GM19328 (cell line): ENCODE measurements at regions not wholly inside any gene's neighbourhood (a gene's known extent, or its start where the extent isn't known, plus 50 kb on each side); places are given as distances from the start of the nearest gene placed in this dataset.
"Not testable (repeated sequence)": the region's sequence is repeated elsewhere in the genome, so short reads cannot be mapped to it uniquely, and the experiment has no call there.

ENCODE experiments used
- ATAC-seq: cut with Tn5 transposase; IDR thresholded peaks from one replicate; pipeline ENCODE4 v1.9.1; 2021; ENCODE audit warnings: mild to moderate bottlenecking, moderate library complexity; ENCODE audit not compliant: unreplicated experiment

DNA sequence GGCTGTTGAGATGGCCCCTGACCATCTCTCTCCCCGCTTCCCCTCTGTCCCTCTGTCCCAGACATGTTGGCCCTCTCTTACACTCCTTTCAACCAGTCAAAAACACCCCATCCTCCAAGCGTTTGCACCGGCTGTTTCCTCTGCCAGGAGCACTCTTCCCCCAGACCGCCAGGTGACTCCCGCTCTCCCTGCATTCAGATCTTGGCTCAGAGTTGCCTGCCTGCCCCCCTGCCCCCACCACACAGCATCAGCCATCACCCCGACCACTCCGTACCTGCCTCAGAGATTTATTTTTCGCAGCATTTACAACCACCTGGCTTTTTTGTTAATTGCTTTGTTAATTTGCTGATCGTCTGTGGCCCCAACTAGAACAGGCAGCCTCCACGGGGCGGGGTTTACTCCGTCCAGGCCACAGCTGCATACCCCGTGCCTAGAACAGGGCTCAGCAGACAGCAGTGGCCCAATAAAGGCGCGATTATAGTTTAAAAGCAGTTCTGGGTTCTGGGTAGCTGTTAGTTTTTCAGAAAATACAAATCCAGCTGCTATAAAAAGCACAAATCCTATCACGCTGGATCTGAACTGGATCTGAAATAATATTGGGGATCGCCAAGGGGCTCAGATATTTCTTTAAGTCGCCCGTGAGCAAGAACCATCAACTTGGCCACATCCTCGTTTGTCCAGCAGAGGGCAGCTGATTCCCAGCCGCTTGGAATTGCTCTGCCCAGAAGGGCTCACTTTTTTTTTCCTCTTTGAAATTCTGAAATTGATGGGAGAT lies 173.6 kb downstream of the IRF8 start:
- no peak for ATAC-seq

- ATAC-seq = no peak
Measured at GRCh38 chr16:86073103-86073625, 174.2 kb downstream of the IRF8 start.

DNA sequence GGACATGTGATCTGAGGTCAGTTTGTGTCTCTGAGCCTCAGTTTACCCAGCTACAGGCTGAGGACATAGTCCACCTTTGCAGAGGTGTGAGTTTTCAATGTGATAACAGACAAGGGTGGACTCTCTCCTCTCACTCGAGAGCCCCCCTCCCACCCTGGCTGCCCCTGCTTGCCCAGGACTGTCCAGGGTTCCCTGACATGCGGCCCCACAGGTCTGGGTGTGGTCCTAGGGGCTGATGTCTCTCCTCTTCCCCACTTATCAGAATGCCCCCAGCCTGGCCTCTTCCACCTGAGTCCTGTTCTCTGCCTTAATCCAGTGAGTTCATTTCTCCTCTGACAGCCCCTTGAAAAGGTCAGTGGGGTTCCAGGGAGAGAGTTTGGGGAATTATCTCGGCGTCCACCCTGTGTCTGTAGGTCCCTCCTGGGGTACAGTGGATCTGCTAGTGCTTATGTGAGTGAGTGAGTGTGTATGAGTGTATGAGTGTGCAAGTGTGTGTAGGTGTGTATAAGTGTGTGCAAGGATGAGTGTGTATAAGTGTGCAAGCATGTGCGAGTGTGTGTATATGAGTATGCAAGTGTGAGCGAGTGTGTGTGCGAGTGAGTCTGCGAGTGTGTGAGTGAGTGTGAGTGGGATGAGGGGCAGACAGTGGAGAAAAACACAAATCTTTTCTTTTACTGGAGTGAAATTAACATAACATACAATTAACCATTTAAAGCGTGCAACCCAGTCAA lies 175.0 kb downstream of the IRF8 start:
- no peak for ATAC-seq

- ATAC-seq = no peak
Measured at GRCh38 chr16:86074651-86075487, 175.9 kb downstream of the IRF8 start.

DNA sequence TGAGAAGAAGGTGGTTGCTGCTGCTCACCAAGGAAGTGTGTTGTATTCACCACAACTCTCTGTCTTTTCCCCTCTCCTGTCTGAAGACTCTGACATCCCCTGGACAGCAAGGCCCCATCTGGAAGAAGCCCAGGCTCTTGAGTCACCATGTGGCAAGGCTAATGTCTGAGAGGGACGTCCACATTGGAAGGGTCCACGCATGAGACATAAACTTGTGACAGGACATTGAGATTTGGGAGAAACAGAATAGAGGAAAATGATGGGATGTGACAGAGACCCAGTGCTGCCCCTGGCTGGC lies 176.5 kb downstream of the IRF8 start:
- ATAC-seq = no peak

DNA sequence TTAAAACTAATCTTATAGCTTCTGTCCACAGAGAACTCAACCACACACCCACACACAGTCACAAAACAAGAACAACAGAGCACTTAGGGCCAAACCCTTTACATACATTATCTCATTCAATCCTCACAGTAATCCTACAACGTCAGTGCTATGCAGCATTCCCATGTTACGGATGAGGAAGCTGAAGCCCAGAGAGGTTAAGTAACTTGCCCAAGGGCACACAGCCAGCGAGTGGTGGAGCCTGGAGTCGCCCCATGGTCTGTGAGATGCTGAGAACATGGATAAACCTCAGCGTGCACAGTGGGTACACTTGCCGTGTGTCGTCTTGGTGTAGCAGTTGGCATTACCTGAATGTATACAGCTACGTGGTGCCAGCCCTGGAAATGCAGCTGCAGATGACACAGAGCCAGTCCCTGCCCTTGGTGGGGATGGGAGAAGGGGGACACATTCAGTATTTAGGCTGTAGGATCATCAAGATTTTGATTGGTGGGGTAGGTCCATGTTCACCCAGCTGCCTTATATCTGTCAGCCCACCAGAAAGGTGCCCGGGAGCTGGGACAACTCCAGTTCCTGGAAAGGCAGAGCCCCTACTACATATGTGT lies 177.0 kb downstream of the IRF8 start:
- no peak for ATAC-seq

DNA sequence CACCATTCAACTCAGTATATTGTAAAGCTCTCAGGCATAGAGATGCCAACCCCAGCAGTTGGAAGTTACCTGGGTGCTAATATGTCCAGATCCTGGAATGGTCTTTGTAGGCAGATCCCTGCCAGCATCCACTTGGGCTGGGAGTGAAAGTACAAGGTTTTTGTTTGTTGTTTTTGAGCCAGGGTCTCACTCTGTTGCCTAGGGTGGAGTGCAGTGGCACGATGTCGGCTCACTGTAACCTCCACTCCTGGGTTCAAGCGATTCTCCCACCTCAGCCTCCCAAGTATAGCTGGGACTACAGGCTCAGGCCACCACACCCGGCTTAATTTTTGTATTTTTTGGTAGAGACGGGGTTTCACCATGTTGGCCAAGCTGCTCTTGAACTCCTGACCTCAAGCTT lies 177.6 kb downstream of the IRF8 start:
- ATAC-seq = no peak

DNA sequence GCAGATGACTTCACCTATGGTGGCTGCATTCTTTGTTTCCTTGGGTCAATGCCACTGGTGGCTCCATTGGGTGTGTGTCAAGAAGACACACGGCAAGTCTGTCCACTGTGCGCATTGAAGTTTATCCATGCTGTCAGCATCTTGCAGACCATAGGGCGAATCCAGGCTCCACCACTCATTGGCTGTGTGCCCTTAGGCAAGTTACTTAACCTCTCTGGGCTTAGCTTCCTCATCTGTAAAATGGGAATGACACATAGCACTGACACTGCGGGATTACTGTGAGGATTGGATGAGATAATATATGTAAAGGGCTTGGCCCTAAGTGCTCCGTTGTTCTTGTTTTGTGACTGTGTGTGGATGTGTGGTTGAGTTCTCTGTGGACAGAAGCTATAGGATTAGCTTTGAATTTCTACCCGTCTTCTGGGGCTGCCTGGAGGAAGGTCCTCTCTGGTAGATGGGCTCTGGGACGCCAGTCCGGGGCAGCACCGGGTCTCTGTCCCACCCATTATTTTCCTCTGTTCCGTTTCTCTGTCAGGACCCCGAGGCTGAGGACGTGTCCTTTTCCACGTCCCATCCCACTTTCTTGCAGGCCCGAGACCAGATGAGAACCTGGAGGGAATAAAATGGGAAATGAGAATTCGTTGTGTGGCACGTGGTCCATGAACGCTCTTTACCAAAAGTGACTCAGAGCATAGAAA lies 178.4 kb downstream of the IRF8 start:
- no peak for ATAC-seq

DNA sequence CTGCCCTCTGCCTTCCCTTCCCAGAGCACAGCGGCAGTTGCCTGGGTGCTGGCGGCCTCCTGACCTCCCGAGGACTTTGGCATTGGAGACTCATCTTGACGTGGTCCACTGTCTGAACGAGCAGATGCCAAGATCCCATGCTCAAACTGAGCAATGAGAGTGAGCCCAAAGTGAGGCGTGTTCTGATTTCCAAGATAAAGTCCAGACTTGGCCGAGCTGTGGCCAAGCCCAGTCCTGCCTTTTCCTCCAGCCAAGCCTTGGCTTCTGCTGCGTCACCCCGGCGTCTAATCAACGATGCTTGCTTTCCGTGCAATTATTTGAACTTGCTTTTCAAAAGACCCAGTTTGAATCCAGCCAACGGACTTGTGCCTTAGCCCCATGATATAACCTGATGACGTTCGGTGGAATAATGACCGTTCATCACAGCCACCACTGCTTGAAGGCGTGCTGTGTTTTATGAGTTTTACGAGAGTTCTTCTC lies 179.2 kb downstream of the IRF8 start:
- ATAC-seq = no peak

DNA sequence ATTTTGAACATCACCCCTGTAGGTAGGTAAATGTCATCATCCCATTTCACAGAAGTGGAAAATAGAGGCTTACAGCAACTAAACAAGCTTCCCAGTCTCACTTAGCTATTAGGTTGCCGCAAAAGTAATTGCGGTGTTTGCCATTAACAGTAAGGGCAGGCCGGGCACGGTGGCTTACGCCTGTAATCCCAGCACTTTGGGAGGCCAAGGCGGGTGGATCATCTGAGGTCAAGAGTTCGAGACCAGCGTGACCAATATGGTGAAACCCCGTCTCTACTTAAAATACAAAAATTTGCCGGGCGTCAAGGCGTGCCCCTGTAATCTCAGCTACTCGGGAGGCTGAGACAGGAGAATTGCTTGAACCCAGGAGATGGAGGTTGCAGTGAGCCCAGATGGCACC lies 179.7 kb downstream of the IRF8 start:
- not testable (repeated sequence) for ATAC-seq

GRCh38 chr16:86079255-86079885 lies 180.4 kb downstream of the IRF8 start:
- no peak for ATAC-seq

DNA sequence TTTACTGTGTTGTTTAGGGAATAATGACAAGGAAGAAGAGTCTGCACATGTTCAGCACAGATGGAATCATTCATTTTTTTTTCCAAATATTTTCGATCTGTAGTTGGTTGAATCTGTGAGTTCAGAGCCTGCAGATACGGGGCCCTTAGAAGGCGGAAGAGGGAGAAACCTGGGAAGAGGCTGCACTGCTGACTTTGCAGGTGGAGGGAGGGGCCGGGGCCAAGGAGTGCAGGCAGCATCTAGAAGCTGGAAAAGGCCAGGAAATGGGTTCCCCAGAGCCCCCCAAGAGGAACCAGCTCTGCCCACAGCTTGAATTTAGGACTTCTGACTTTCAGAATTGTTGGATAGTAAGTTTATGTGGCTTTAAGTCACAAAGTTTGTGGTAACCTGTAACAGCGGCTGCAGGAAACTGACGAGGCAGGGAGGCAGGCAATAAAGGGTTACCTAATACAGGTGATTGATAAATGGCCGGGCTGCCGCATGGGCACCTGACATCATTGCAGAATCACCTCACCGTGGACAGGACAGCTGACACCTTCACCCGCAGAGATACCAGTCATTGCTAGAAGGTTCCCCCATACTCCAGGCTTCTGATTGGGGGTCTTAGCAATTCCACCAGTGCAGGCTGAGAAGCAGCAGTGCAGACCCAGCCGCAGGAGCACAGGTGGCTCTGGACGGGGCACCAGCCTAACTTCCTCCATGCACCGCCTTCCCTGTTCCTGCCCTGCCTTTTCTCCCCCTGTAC lies 181.3 kb downstream of the IRF8 start:
- no peak for ATAC-seq

DNA sequence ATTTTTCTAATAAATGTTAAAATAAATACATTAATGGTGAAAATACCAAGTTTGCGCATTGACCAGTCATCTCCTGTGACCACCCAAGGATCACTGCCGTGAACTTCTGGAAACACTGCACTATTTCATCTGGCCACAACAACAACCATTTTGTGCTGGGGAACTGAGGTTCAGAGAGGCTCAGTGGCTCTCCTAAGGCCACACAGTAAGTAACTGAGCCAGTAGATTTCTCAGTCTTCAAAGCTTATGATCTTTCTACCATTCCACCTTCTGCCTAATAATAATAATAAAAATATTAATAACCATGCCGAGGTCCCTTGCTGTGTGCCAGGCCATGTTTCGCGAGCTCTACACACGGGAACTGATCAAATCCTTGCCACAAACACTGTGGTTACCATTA lies 182.0 kb downstream of the IRF8 start:
- no peak for ATAC-seq

- no peak for ATAC-seq
Measured at GRCh38 chr16:86082418-86083030, 183.6 kb downstream of the IRF8 start.

GRCh38 chr16:86083382-86084002 lies 184.5 kb downstream of the IRF8 start:
- ATAC-seq = no peak

GRCh38 chr16:86085161-86085611 lies 186.2 kb downstream of the IRF8 start:
- ATAC-seq = no peak

DNA sequence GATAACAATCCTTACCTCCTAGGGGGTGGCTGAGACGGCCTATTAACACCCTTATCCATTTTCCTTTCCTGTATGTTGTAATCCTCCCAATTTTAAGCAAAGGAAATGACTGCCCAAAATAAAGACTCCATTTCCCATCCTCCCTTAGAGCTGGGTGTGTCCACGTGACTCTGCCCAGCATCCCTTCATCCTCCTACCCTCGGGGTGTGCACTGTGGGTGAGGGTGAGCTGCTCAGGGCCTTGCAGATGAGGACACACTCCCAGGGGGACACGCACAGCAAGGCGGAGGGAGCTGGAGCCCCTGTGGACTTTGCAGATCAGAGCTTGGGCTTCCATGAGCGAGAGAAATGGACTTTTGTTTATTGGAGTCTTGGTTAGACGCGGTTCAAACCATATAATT lies 186.8 kb downstream of the IRF8 start:
- no peak for ATAC-seq

DNA sequence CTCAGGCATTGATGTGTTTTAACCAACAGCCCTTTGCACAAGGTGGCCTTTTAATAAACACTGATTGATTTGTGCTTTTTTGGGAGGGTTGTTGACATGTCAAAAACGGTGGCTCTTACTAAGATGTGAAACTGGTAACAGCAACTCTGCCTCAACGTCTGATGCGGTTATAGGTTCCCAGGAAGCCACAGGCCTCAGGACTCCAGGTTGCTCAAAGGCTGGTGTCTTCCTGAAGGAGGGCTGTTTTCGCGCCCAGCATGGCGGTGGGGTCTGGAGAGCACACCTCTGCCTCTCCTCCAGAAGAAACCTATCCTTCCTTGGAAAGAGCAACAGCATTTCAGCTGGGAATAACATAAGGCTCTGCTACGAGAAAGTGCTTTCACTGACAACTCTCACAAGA lies 187.5 kb downstream of the IRF8 start:
- ATAC-seq = no peak
